Stimulated activated CD4-positive, alpha-beta T cell treated with anti-CD3 and anti-CD28 coated beads, Interleukin-4, amount 100 ng/mL, for 4 hours (primary cell): ENCODE measurements at regions not wholly inside any gene's neighbourhood (a gene's known extent, or its start where the extent isn't known, plus 50 kb on each side); places are given as distances from the start of the nearest gene placed in this dataset.

Experiments
- DNase-seq, 2 experiments: peaks; one replicate each; pipeline ENCODE4 v3.0.0-alpha.2; 2020

- DNase-seq, result no peak
Observed at GRCh38 chr5:61840361-61840760, 465.6 kb upstream of the KIF2A start.

GRCh38 chr5:61842840-61843239 is 463.2 kb upstream of the KIF2A start:
- DNase-seq, result no peak

GRCh38 chr5:61850696-61851095 is 455.3 kb upstream of the KIF2A start:
- DNase-seq, result no peak

GRCh38 chr5:61854531-61854930 is 451.5 kb upstream of the KIF2A start:
- DNase-seq, result no peak

GRCh38 chr5:61860978-61861377 is 445.0 kb upstream of the KIF2A start:
- DNase-seq, result no peak

- DNase-seq, result no peak
Observed at GRCh38 chr5:61866930-61867329, 439.1 kb upstream of the KIF2A start.

- no peak for DNase-seq
Observed at GRCh38 chr5:61869333-61869732, 436.7 kb upstream of the KIF2A start.

GRCh38 chr5:61878471-61878870 is 427.5 kb upstream of the KIF2A start:
- no peak for DNase-seq

GRCh38 chr5:61881821-61882487 is 424.1 kb upstream of the KIF2A start:
- DNase-seq, result no peak

- no peak for DNase-seq
Observed at GRCh38 chr5:61882901-61883500, 423.0 kb upstream of the KIF2A start.

GRCh38 chr5:61884252-61884855 is 421.7 kb upstream of the KIF2A start:
- DNase-seq, result no peak

GRCh38 chr5:61886214-61886613 is 419.8 kb upstream of the KIF2A start:
- DNase-seq, result no peak

GRCh38 chr5:61887271-61887670 is 418.7 kb upstream of the KIF2A start:
- no peak for DNase-seq

- no peak for DNase-seq
Observed at GRCh38 chr5:61894046-61894445, 412.0 kb upstream of the KIF2A start.

GRCh38 chr5:61896811-61897210 is 409.2 kb upstream of the KIF2A start:
- no peak for DNase-seq

- DNase-seq, result no peak
Observed at GRCh38 chr5:61897251-61897650, 408.8 kb upstream of the KIF2A start.

- DNase-seq, result no peak
Observed at GRCh38 chr5:61901997-61902396, 404.0 kb upstream of the KIF2A start.

GRCh38 chr5:61904730-61905129 is 401.3 kb upstream of the KIF2A start:
- DNase-seq, result no peak

GRCh38 chr5:61905613-61906012 is 400.4 kb upstream of the KIF2A start:
- no peak for DNase-seq

- no peak for DNase-seq
Observed at GRCh38 chr5:61906820-61907219, 399.2 kb upstream of the KIF2A start.

GRCh38 chr5:61907995-61908394 is 398.0 kb upstream of the KIF2A start:
- DNase-seq, result no peak

GRCh38 chr5:61910771-61911170 is 395.2 kb upstream of the KIF2A start:
- DNase-seq, result no peak

GRCh38 chr5:61912559-61912958 is 393.4 kb upstream of the KIF2A start:
- DNase-seq, result no peak

GRCh38 chr5:61915646-61916045 is 390.4 kb upstream of the KIF2A start:
- no peak for DNase-seq
